ENCODE measurements at regions not wholly inside any gene's neighbourhood (a gene's known extent, or its start where the extent isn't known, plus 50 kb on each side); places are given as distances from the start of the nearest gene placed in this dataset.

GRCh38 chr6:167702241-167702827 lies 124.4 kb upstream of the AFDN start:
- TF ChIP-seq ETS1 (IDR thresholded peaks at IDR 0.05) (no peak), POLR2AphosphoS5 (IDR thresholded peaks at IDR 0.05; ENCODE audit: low read depth) (no peak), CTCF (conservative IDR thresholded peaks at IDR 0.05; ENCODE audit: low read depth in 2 of 2) (no peak), EZH2phosphoT487 (IDR thresholded peaks at IDR 0.05; ENCODE audit: unreplicated experiment) (no peak), REST (IDR thresholded peaks at IDR 0.05; ENCODE audit: unreplicated experiment) (no peak), STAT1 (IDR thresholded peaks at IDR 0.05; ENCODE audit: unreplicated experiment) (no peak), EZH2 (IDR thresholded peaks at IDR 0.05; ENCODE audit: low read depth, unreplicated experiment) (no peak), JUNB (IDR thresholded peaks at IDR 0.05; ENCODE audit: unreplicated experiment) (no peak), CREB1 (CRISPR knock-in tag; IDR thresholded peaks at IDR 0.05; ENCODE audit: low read depth) (no peak), ZNF331 (CRISPR knock-in tag; IDR thresholded peaks at IDR 0.05; ENCODE audit: low read depth) (no peak), ZNF114 (CRISPR knock-in tag; IDR thresholded peaks at IDR 0.05) (no peak), ZNF462 (CRISPR knock-in tag; IDR thresholded peaks at IDR 0.05) (no peak)
